Peyer's patch (tissue), 4 donors: ENCODE measurements at regions not wholly inside any gene's neighbourhood (a gene's known extent, or its start where the extent isn't known, plus 50 kb on each side); places are given as distances from the start of the nearest gene placed in this dataset.

Source experiments
- DNase-seq, 3 donors: peaks; one replicate each; pipeline ENCODE4 v3.0.0-alpha.2; 2017 to 2019
- H3K27ac ChIP-seq, 4 donors: fragments of 200-600 bp; sonication (generic); one replicate each; pipeline ENCODE4 v1.5.1; 2016 to 2019
- H3K27me3 ChIP-seq, 2 donors: fragments of 200-600 bp; sonication (generic); one replicate each; pipeline ENCODE4 v1.5.1; 2019
- H3K36me3 ChIP-seq, 3 donors: fragments of 200-600 bp; sonication (generic); one replicate each; pipeline ENCODE4 v1.5.1; 2016 to 2019
- H3K4me1 ChIP-seq, 4 donors: fragments of 200-600 bp; sonication (generic); one replicate each; pipeline ENCODE4 v1.5.1; 2016 to 2019
- H3K4me3 ChIP-seq, 4 donors: fragments of 200-600 bp; sonication (generic); 1 replicate in 3 of 4; 2 replicates in 1 of 4; pipeline ENCODE4 v1.5.1; 2016 to 2019; ENCODE audit warnings: mild to moderate bottlenecking in 1 of 4
- H3K9me3 ChIP-seq, 4 donors: fragments of 200-600 bp; sonication (generic); one replicate each; pipeline ENCODE4 v1.5.1; 2016 to 2019; ENCODE audit warnings: mild to moderate bottlenecking in 1 of 4
- POLR2A ChIP-seq, 2 donors: fragments of 450-650 bp; IDR thresholded peaks; one replicate each; pipeline ENCODE4 v1.5.1; 2017; ENCODE audit warnings: antibody characterized with exemption in 2 of 2, mild to moderate bottlenecking in 2 of 2, moderate library complexity in 2 of 2
- TF ChIP-seq, protein P1 (sequence below), 6 experiments: fragments of 450-650 bp in 4 of 6; fragments of 200-600 bp in 2 of 6; sonication (generic) in 1 of 6; IDR thresholded peaks; one replicate each; pipeline ENCODE4 v1.5.1; 2017 to 2019; ENCODE audit warnings: antibody characterized with exemption in 6 of 6, mild to moderate bottlenecking in 3 of 6, moderate library complexity in 1 of 6

- Histone ChIP-seq H3K4me1 (no peaks in the 10 kb centered on the region), H3K36me3 (no peaks in the 10 kb centered on the region), H3K9me3 (no peaks in the 10 kb centered on the region), H3K27me3 (no peaks in the 10 kb centered on the region), H3K4me3 (no peak overlapping the region), H3K27ac (no peak overlapping the region)
- DNase-seq = no peak
- TF ChIP-seq, protein P1, sequence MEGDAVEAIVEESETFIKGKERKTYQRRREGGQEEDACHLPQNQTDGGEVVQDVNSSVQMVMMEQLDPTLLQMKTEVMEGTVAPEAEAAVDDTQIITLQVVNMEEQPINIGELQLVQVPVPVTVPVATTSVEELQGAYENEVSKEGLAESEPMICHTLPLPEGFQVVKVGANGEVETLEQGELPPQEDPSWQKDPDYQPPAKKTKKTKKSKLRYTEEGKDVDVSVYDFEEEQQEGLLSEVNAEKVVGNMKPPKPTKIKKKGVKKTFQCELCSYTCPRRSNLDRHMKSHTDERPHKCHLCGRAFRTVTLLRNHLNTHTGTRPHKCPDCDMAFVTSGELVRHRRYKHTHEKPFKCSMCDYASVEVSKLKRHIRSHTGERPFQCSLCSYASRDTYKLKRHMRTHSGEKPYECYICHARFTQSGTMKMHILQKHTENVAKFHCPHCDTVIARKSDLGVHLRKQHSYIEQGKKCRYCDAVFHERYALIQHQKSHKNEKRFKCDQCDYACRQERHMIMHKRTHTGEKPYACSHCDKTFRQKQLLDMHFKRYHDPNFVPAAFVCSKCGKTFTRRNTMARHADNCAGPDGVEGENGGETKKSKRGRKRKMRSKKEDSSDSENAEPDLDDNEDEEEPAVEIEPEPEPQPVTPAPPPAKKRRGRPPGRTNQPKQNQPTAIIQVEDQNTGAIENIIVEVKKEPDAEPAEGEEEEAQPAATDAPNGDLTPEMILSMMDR (IDR thresholded peaks at IDR 0.05) = no peak
Measured at GRCh38 chr6:129955584-129955983, 62.8 kb upstream of the L3MBTL3 start.

DNA sequence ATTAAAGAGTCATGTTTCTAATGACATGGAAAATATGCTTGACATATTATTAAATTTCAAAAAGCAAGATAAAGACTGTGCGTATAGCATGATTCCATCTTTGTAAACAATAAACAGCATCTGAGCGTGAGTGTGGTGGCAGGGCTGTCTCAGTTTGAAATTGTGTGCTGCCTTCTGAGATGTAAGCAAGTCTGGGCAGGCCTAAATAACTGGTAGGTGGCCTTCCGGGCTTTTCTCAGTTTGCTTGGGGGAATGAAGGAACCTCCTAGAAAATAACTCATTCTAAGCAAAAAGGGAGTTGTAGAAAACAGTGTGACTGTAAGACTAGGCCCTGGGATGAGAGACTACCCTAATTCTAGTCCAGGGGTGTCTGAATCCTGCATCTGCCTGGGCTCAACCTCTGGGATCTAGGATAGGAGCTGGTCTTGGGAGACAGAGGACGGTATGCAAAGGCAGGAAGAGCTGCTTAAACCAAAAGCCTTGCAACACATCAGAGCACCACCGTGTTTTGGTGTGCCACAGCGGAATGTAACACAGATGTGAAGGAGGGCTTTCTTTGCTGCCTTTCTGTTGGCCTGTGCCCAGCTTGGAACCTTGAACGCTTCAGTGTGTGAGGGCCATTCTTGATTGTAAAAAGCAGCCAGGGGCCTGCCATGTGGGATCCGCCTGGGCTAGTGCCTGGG is 63.5 kb upstream of the L3MBTL3 start:
- no peaks in the 10 kb centered on the region for H3K27me3 ChIP-seq

DNA sequence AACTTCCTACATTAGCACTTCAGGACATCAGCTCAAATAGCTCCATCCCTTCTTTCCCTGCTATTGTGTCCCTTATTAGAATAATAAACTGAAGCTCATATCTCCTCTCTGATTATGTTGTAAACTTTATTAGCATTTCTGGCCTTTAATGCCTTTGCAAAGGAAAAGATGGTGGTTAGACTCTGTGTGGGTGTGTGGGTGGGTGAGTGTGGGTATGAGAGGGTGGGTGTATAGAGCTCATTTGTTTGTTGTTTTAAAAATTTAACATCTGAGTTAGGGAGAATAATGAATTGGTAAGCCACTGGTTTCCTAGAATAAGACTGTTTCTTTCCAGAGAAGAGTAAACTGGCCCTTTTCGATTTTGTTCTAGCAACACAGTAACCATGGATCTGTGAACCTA is 70.6 kb upstream of the L3MBTL3 start:
- no peak for TF ChIP-seq POLR2A (IDR thresholded peaks at IDR 0.05)
- TF ChIP-seq, protein P1 (IDR thresholded peaks at IDR 0.05) = no peak
- Histone ChIP-seq H3K27ac (no peak overlapping the region), H3K36me3 (no peaks in the 10 kb centered on the region), H3K27me3 (no peaks in the 10 kb centered on the region), H3K9me3 (no peaks in the 10 kb centered on the region), H3K4me3 (no peak overlapping the region), H3K4me1 (no peaks in the 10 kb centered on the region)
- no peak for DNase-seq

More for the DNA sequence above, 63.5 kb upstream of the L3MBTL3 start:
- DNase-seq = no peak
- no peak for TF ChIP-seq POLR2A (IDR thresholded peaks at IDR 0.05)
- TF ChIP-seq, protein P1 (IDR thresholded peaks at IDR 0.05) = no peak
- no peak overlapping the region for H3K4me3 ChIP-seq
- no peak overlapping the region for H3K27ac ChIP-seq
- no peaks in the 10 kb centered on the region for H3K36me3 ChIP-seq
- H3K9me3 ChIP-seq = no peaks in the 10 kb centered on the region
- no peaks in the 10 kb centered on the region for H3K4me1 ChIP-seq

DNA sequence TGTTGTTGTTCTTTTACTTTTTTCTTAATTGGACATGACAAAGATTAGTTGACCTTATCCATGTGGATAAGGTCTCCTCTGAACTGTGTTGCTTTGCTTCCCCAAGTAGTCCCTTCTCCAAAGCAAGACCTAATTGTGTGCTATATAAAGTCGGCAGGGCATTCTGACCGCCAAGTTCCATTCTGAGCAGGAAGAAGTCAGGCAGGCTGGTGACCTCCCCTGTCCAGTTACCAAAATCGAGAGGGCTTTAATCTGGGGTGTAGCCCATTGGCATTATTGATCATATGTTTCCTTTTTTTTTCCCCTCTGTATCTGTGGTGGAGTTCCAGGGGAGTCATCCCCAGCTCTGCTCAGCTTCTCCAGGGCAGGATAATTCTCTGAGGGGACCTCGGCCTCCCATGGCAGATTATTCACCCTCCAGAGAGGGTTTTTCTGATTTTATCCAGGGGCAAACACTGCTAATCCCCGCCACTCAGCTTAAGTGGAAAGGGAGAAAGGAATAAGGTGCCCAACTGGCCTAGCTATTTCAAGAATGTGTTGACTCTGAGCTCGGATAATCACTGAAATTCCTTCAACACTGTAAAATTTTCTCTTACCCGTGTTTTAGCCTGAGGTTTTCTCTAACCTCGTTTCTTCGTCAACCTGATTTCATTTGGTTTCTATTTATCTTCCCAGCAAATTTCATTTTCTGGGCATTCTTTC is 71.8 kb upstream of the L3MBTL3 start:
- H3K36me3 ChIP-seq = no peaks in the 10 kb centered on the region
- no peak overlapping the region for H3K27ac ChIP-seq
- TF ChIP-seq, protein P1 (IDR thresholded peaks at IDR 0.05) = no peak
- no peak for TF ChIP-seq POLR2A (IDR thresholded peaks at IDR 0.05)
- H3K4me1 ChIP-seq = no peaks in the 10 kb centered on the region
- no peaks in the 10 kb centered on the region for H3K27me3 ChIP-seq
- H3K9me3 ChIP-seq = no peaks in the 10 kb centered on the region
- H3K4me3 ChIP-seq = no peak overlapping the region
- no peak for DNase-seq

- Histone ChIP-seq H3K36me3 (no peaks in the 10 kb centered on the region), H3K4me1 (no peaks in the 10 kb centered on the region), H3K4me3 (no peak overlapping the region), H3K27me3 (no peaks in the 10 kb centered on the region), H3K9me3 (no peaks in the 10 kb centered on the region), H3K27ac (no peak overlapping the region)
- no peak for DNase-seq
- no peak for TF ChIP-seq POLR2A (IDR thresholded peaks at IDR 0.05)
- TF ChIP-seq, protein P1 (IDR thresholded peaks at IDR 0.05) = no peak
Measured at GRCh38 chr6:129943637-129944271, 74.6 kb upstream of the L3MBTL3 start.
